ENCODE measurements at regions not wholly inside any gene's neighbourhood (a gene's known extent, or its start where the extent isn't known, plus 50 kb on each side); places are given as distances from the start of the nearest gene placed in this dataset.

- ChIA-PET CTCF (no interaction called here), POLR2A (no interaction called here)
- no peak for TF ChIP-seq CTCF (IDR thresholded peaks at IDR 0.05)
- intact Hi-C loops (cut with micrococcal nuclease): no loop called here
- H3K9me3 Mint-ChIP-seq: no peaks in the 10 kb centered on the region
- no peaks in the 10 kb centered on the region for H3K36me3 Mint-ChIP-seq (ENCODE audit: low read depth)
- H3K4me1 Mint-ChIP-seq (ENCODE audit: low read depth): peaks cover 4% of the 10 kb centered on the region
- ATAC-seq (no peak), DNase-seq (no peak)
- no peak overlapping the region for H3K4me3 Mint-ChIP-seq
- peaks cover 2% of the 10 kb centered on the region for H3K27me3 Mint-ChIP-seq
- H3K27ac Mint-ChIP-seq: no peak overlapping the region
Observed at GRCh38 chr1:5271264-5271663, 616.9 kb downstream of the AJAP1 start.

GRCh38 chr1:5269901-5270300 lies 615.5 kb downstream of the AJAP1 start:
- H3K9me3 Mint-ChIP-seq: no peaks in the 10 kb centered on the region
- H3K4me3 Mint-ChIP-seq: no peak overlapping the region
- no peak for DNase-seq
- peaks cover 4% of the 10 kb centered on the region for H3K4me1 Mint-ChIP-seq (ENCODE audit: low read depth)
- ATAC-seq: no peak
- no peak for TF ChIP-seq CTCF (IDR thresholded peaks at IDR 0.05)
- H3K36me3 Mint-ChIP-seq (ENCODE audit: low read depth): no peaks in the 10 kb centered on the region
- ChIA-PET CTCF (no interaction called here), POLR2A (no interaction called here)
- no peak overlapping the region for H3K27ac Mint-ChIP-seq
- intact Hi-C loops (cut with micrococcal nuclease): no loop called here
- peaks cover 2% of the 10 kb centered on the region for H3K27me3 Mint-ChIP-seq

- H3K27me3 Mint-ChIP-seq: peaks cover 3% of the 10 kb centered on the region
- no peaks in the 10 kb centered on the region for H3K4me1 Mint-ChIP-seq (ENCODE audit: low read depth)
- no peak for TF ChIP-seq CTCF (IDR thresholded peaks at IDR 0.05)
- ATAC-seq (no peak), DNase-seq (no peak)
- H3K27ac Mint-ChIP-seq: no peak overlapping the region
- H3K9me3 Mint-ChIP-seq: peaks cover 5% of the 10 kb centered on the region
- intact Hi-C loops (cut with micrococcal nuclease): no loop called here
- CTCF ChIA-PET: interaction anchor here (1.7 kb wide), 1 partner anchor 7 kb away, joined by 4 read pairs; no protein-coding TSS in a partner anchor
- POLR2A ChIA-PET: no interaction called here
- no peaks in the 10 kb centered on the region for H3K36me3 Mint-ChIP-seq (ENCODE audit: low read depth)
- H3K4me3 Mint-ChIP-seq: no peak overlapping the region
Observed at GRCh38 chr1:5267603-5268235, 613.3 kb downstream of the AJAP1 start.

GRCh38 chr1:5265438-5266075 lies 611.1 kb downstream of the AJAP1 start:
- intact Hi-C loops (cut with micrococcal nuclease): no loop called here
- CTCF ChIA-PET: no interaction called here

More at GRCh38 chr1:5265438-5266075, 611.1 kb downstream of the AJAP1 start:
- H3K4me3 Mint-ChIP-seq: no peak overlapping the region
- no peaks in the 10 kb centered on the region for H3K36me3 Mint-ChIP-seq (ENCODE audit: low read depth)
- peaks cover 5% of the 10 kb centered on the region for H3K9me3 Mint-ChIP-seq
- ATAC-seq (no peak), DNase-seq (no peak)
- POLR2A ChIA-PET: no interaction called here
- no peak for TF ChIP-seq CTCF (IDR thresholded peaks at IDR 0.05)
- no peak overlapping the region for H3K27ac Mint-ChIP-seq
- peaks cover 3% of the 10 kb centered on the region for H3K27me3 Mint-ChIP-seq
- no peaks in the 10 kb centered on the region for H3K4me1 Mint-ChIP-seq (ENCODE audit: low read depth)

Measured in activated CD8-positive, alpha-beta T cell treated with anti-CD3 and anti-CD28 coated beads for 36 hours (primary cell).